GM18508 (cell line): ENCODE measurements at regions not wholly inside any gene's neighbourhood (a gene's known extent, or its start where the extent isn't known, plus 50 kb on each side); places are given as distances from the start of the nearest gene placed in this dataset.
A peak's percentile ranks its signal among the peaks of the same experiment; 100 is the strongest.

Experiments used
- ATAC-seq: cut with Tn5 transposase; IDR thresholded peaks from one replicate; pipeline ENCODE4 v1.9.1; 2021; ENCODE audit warnings: moderate number of reproducible peaks; ENCODE audit not compliant: insufficient read depth, unreplicated experiment

- no peak for ATAC-seq
These were observed 419.5 kb upstream of the CTNND2 start for GRCh38 chr5:12323637-12324229.

- ATAC-seq, result no peak
These were observed 417.8 kb upstream of the CTNND2 start for GRCh38 chr5:12322042-12322441.

- no peak for ATAC-seq
These were observed 416.1 kb upstream of the CTNND2 start for GRCh38 chr5:12320331-12320730.

GRCh38 chr5:12316812-12317211 is 412.6 kb upstream of the CTNND2 start:
- ATAC-seq, result no peak

- ATAC-seq, result no peak
These were observed 411.2 kb upstream of the CTNND2 start for GRCh38 chr5:12315461-12315860.

- peak; percentile 95 for ATAC-seq
These were observed 409.4 kb upstream of the CTNND2 start for GRCh38 chr5:12313602-12314001.

- no peak for ATAC-seq
These were observed 408.1 kb upstream of the CTNND2 start for GRCh38 chr5:12312343-12312742.

GRCh38 chr5:12294151-12294550 is 389.9 kb upstream of the CTNND2 start:
- no peak for ATAC-seq

- ATAC-seq, result no peak
These were observed 388.5 kb upstream of the CTNND2 start for GRCh38 chr5:12292610-12293204.

- no peak for ATAC-seq
These were observed 380.4 kb upstream of the CTNND2 start for GRCh38 chr5:12284604-12285003.

- ATAC-seq, result peak; percentile 99
These were observed 373.4 kb upstream of the CTNND2 start for GRCh38 chr5:12277504-12278192.

GRCh38 chr5:12274236-12274635 is 370.0 kb upstream of the CTNND2 start:
- ATAC-seq, result no peak

GRCh38 chr5:12272389-12272788 is 368.1 kb upstream of the CTNND2 start:
- ATAC-seq, result no peak

- ATAC-seq, result no peak
These were observed 366.7 kb upstream of the CTNND2 start for GRCh38 chr5:12270914-12271313.

- no peak for ATAC-seq
These were observed 364.9 kb upstream of the CTNND2 start for GRCh38 chr5:12269164-12269563.

GRCh38 chr5:12258549-12258948 is 354.3 kb upstream of the CTNND2 start:
- ATAC-seq, result no peak

- ATAC-seq, result no peak
These were observed 346.2 kb upstream of the CTNND2 start for GRCh38 chr5:12250454-12250853.

GRCh38 chr5:12248831-12249230 is 344.6 kb upstream of the CTNND2 start:
- ATAC-seq, result no peak

GRCh38 chr5:12246036-12246435 is 341.8 kb upstream of the CTNND2 start:
- no peak for ATAC-seq

- ATAC-seq, result no peak
These were observed 341.2 kb upstream of the CTNND2 start for GRCh38 chr5:12245429-12245828.

- ATAC-seq, result peak; percentile 53
These were observed 339.0 kb upstream of the CTNND2 start for GRCh38 chr5:12242950-12243888.
